Neuronal stem cell (in vitro differentiated cells): ENCODE measurements at regions not wholly inside any gene's neighbourhood (a gene's known extent, or its start where the extent isn't known, plus 50 kb on each side); places are given as distances from the start of the nearest gene placed in this dataset.

Experiments used
- DNase-seq: peaks from one replicate; pipeline ENCODE4 v3.0.0-alpha.2; 2013; ENCODE audit warnings: low spot score
- H2AFZ ChIP-seq: one replicate; pipeline ENCODE4 v1.6.1; 2013; ENCODE audit warnings: mild to moderate bottlenecking, low read length, inconsistent platforms
- H2AK5ac ChIP-seq: 2 replicates; pipeline ENCODE4 v1.6.1; 2013; ENCODE audit warnings: low read depth, mild to moderate bottlenecking, inconsistent platforms, low read length, moderate library complexity, mixed read lengths
- H2BK120ac ChIP-seq: 2 replicates; pipeline ENCODE4 v1.6.1; 2013; ENCODE audit warnings: low read depth, mild to moderate bottlenecking, inconsistent platforms, low read length, moderate library complexity, mixed read lengths
- H2BK12ac ChIP-seq: one replicate; pipeline ENCODE4 v1.6.1; 2013; ENCODE audit warnings: low read length, inconsistent platforms
- H2BK15ac ChIP-seq: 2 replicates; pipeline ENCODE4 v1.6.1; 2013; ENCODE audit warnings: mild to moderate bottlenecking, low read length, inconsistent platforms, mixed read lengths
- H2BK5ac ChIP-seq: one replicate; pipeline ENCODE4 v1.6.1; 2013; ENCODE audit warnings: inconsistent platforms, mild to moderate bottlenecking, low read length, moderate library complexity
- H3K14ac ChIP-seq: one replicate; pipeline ENCODE4 v1.6.1; 2013; ENCODE audit warnings: low read length, inconsistent platforms
- H3K18ac ChIP-seq: 2 replicates; pipeline ENCODE4 v1.6.1; 2013; ENCODE audit warnings: low read length, inconsistent platforms
- H3K23ac ChIP-seq: 2 replicates; pipeline ENCODE4 v1.6.1; 2013; ENCODE audit warnings: low read depth, mild to moderate bottlenecking, mixed read lengths, low read length, inconsistent platforms; ENCODE audit not compliant: poor library complexity
- H3K27ac ChIP-seq: replicated peaks from 3 replicates; pipeline ENCODE4 v1.5.1; 2013; ENCODE audit warnings: low read length, inconsistent platforms
- H3K27me3 ChIP-seq, 3 experiments: 2 replicates each; pipeline ENCODE4 v1.6.1; 2013; ENCODE audit warnings: low read length in 3 of 3, mild to moderate bottlenecking in 2 of 3, inconsistent platforms in 1 of 3, low read depth in 1 of 3, mixed read lengths in 1 of 3, moderate library complexity in 1 of 3; ENCODE audit not compliant: control insufficient read depth in 3 of 3, insufficient read depth in 3 of 3
- H3K36me3 ChIP-seq, 2 donors: replicated peaks in 1 of 2; 2 replicates each; pipeline ENCODE4 v1.6.1; 2013; ENCODE audit warnings: low read length in 2 of 2; ENCODE audit not compliant: control insufficient read depth in 2 of 2, insufficient read depth in 2 of 2
- H3K4ac ChIP-seq: 2 replicates; pipeline ENCODE4 v1.6.1; 2013; ENCODE audit warnings: inconsistent platforms, mild to moderate bottlenecking, low read length, moderate library complexity
- H3K4me1 ChIP-seq, 2 donors: 1 replicate in 1 of 2; 2 replicates in 1 of 2; pipeline ENCODE4 v1.6.1; 2013; ENCODE audit warnings: low read length in 2 of 2, low read depth in 1 of 2; ENCODE audit not compliant: control insufficient read depth in 2 of 2, insufficient read depth in 1 of 2
- H3K4me2 ChIP-seq: one replicate; pipeline ENCODE4 v1.6.1; 2013; ENCODE audit warnings: mild to moderate bottlenecking, low read length, inconsistent platforms; ENCODE audit not compliant: insufficient read depth, poor library complexity, severe bottlenecking
- H3K4me3 ChIP-seq, 2 donors: 2 replicates each; pipeline ENCODE4 v1.5.1; 2013; ENCODE audit warnings: low read length in 2 of 2, mild to moderate bottlenecking in 2 of 2, inconsistent platforms in 1 of 2, moderate library complexity in 1 of 2
- H3K79me1 ChIP-seq: one replicate; pipeline ENCODE4 v1.6.1; 2013; ENCODE audit warnings: low read depth, mild to moderate bottlenecking, inconsistent platforms, low read length, moderate library complexity
- H3K9ac ChIP-seq: one replicate; pipeline ENCODE4 v1.6.1; 2013; ENCODE audit warnings: mild to moderate bottlenecking, low read depth, low read length, inconsistent platforms; ENCODE audit not compliant: poor library complexity
- H3K9me3 ChIP-seq, 2 donors: replicated peaks in 1 of 2; 2 replicates each; pipeline versions ENCODE3 to v1.6.1; 2013; ENCODE audit warnings: low read length in 2 of 2, mild to moderate bottlenecking in 2 of 2, inconsistent platforms in 1 of 2, low read depth in 1 of 2, mixed read lengths in 1 of 2, moderate library complexity in 1 of 2; ENCODE audit not compliant: control insufficient read depth in 2 of 2, insufficient read depth in 1 of 2
- H4K8ac ChIP-seq: one replicate; pipeline ENCODE4 v1.6.1; 2013; ENCODE audit warnings: low read depth, mild to moderate bottlenecking, inconsistent platforms, low read length, moderate library complexity
- H4K91ac ChIP-seq: one replicate; pipeline ENCODE4 v1.6.1; 2013; ENCODE audit warnings: low read length, low read depth, mild to moderate bottlenecking, inconsistent platforms; ENCODE audit not compliant: poor library complexity
- WGBS, 2 donors: extraction: QIAGEN DNeasy Blood & Tissue Kit; methylation state at CpG; one replicate each; pipeline ENCODE4 v1.1.7; 2013; ENCODE audit warnings: missing lambda C conversion rate in 2 of 2, mixed read lengths in 1 of 2; ENCODE audit not compliant: insufficient read length in 2 of 2, insufficient replicate concordance in 1 of 2; ENCODE audit errors: extremely low coverage in 2 of 2; 5-methylcytosine and 5-hydroxymethylcytosine counted together

DNA sequence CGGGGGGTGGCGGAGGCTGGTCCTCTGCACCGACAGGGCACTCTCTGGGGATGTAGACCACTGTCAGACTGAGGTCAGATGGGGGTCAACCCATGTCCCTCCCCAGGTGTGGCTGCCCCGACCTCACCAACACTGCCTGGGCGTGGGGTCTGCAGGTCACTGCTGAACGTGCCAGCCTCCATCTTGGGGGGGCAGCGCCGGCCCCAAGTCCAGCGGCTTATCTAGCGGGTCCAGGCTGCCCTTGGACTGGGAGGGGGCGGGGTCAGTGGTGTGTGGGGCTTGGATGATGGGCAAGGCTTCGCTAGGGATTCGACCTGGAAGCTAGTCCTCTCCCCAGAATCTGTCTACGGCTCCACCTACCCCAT lies 178.2 kb downstream of the IGLL1 start:
- Histone ChIP-seq H3K4ac (no peak overlapping the region), H3K27me3 (peaks cover 0 to 4% (median 0%) of the 10 kb centered on the region in 3 experiments), H3K4me3 (peak overlapping the region in 1 of 2 donors; percentile 77), H3K14ac (peak overlapping the region; percentile 82), H2BK5ac (no peak overlapping the region), H3K4me1 (peaks cover 0 to 4% of the 10 kb centered on the region in 2 donors), H2AFZ (no peak overlapping the region), H3K36me3 (no peaks in the 10 kb centered on the region), H3K18ac (peak overlapping the region; percentile 91), H3K9me3 (no peaks in the 10 kb centered on the region), H3K27ac (no peak overlapping the region), H4K91ac (no peak overlapping the region), H3K79me1 (peaks cover 2% of the 10 kb centered on the region), H3K4me2 (peak overlapping the region; percentile 83), H4K8ac (peak overlapping the region; percentile 65), H2AK5ac (peak overlapping the region; percentile 88), H2BK120ac (peak overlapping the region; percentile 61), H3K23ac (peak overlapping the region; percentile 85), H2BK15ac (peak overlapping the region; percentile 89), H2BK12ac (no peak overlapping the region), H3K9ac (peak overlapping the region; percentile 44)
- no CpG with 5 or more reads among the region's 14 CpGs for WGBS, 2 donors
- no peak for DNase-seq

- Histone ChIP-seq H3K14ac (peak overlapping the region; percentile 38), H3K23ac (peak overlapping the region; percentile 85), H3K4me1 (peaks cover 0 to 4% of the 10 kb centered on the region in 2 donors), H3K36me3 (no peaks in the 10 kb centered on the region), H3K79me1 (peaks cover 2% of the 10 kb centered on the region), H3K4me2 (no peak overlapping the region), H2BK15ac (no peak overlapping the region), H3K27me3 (peaks cover 0 to 4% (median 0%) of the 10 kb centered on the region in 3 experiments), H2AK5ac (peak overlapping the region; percentile 88), H3K4ac (no peak overlapping the region), H3K9ac (peak overlapping the region; percentile 21), H3K4me3 (no peak overlapping the region), H2BK5ac (peak overlapping the region; percentile 5), H4K91ac (no peak overlapping the region), H3K27ac (no peak overlapping the region), H3K9me3 (no peaks in the 10 kb centered on the region), H2BK12ac (peak overlapping the region; percentile 49), H2BK120ac (peak overlapping the region; percentile 61), H4K8ac (no peak overlapping the region), H2AFZ (no peak overlapping the region), H3K18ac (peak overlapping the region; percentile 91)
- DNase-seq = no peak
- WGBS, 2 donors = no CpG with 5 or more reads among the region's 20 CpGs
Observed at GRCh38 chr22:23401111-23401909, 178.8 kb downstream of the IGLL1 start.

- no peak overlapping the region for H3K14ac ChIP-seq
- no peak overlapping the region for H2AFZ ChIP-seq
- H2AK5ac ChIP-seq = peak overlapping the region; percentile 11
- no peak for DNase-seq
- peak overlapping the region; percentile 37 for H3K4ac ChIP-seq
- peak overlapping the region; percentile 63 for H2BK12ac ChIP-seq
- H3K4me3 ChIP-seq = no peak overlapping the region
- no peaks in the 10 kb centered on the region for H3K36me3 ChIP-seq
- H3K9me3 ChIP-seq = no peaks in the 10 kb centered on the region
- peak overlapping the region; percentile 5 for H2BK5ac ChIP-seq
- no peak overlapping the region for H2BK120ac ChIP-seq
- no peak overlapping the region for H3K23ac ChIP-seq
- no peak overlapping the region for H3K18ac ChIP-seq
- peaks cover 0 to 4% of the 10 kb centered on the region in 2 donors for H3K4me1 ChIP-seq
- no peak overlapping the region for H4K8ac ChIP-seq
- peak overlapping the region; percentile 50 for H3K9ac ChIP-seq
- peaks cover 0 to 3% (median 0%) of the 10 kb centered on the region in 3 experiments for H3K27me3 ChIP-seq
- no peak overlapping the region for H4K91ac ChIP-seq
- no CpG with 5 or more reads among the region's 23 CpGs for WGBS, 2 donors
- H2BK15ac ChIP-seq = no peak overlapping the region
- no peak overlapping the region for H3K4me2 ChIP-seq
- H3K27ac ChIP-seq = no peak overlapping the region
- H3K79me1 ChIP-seq = peaks cover 2% of the 10 kb centered on the region
Observed at GRCh38 chr22:23400286-23400981, 179.7 kb downstream of the IGLL1 start.
